ENCODE measurements at regions not wholly inside any gene's neighbourhood (a gene's known extent, or its start where the extent isn't known, plus 50 kb on each side); places are given as distances from the start of the nearest gene placed in this dataset.

DNA sequence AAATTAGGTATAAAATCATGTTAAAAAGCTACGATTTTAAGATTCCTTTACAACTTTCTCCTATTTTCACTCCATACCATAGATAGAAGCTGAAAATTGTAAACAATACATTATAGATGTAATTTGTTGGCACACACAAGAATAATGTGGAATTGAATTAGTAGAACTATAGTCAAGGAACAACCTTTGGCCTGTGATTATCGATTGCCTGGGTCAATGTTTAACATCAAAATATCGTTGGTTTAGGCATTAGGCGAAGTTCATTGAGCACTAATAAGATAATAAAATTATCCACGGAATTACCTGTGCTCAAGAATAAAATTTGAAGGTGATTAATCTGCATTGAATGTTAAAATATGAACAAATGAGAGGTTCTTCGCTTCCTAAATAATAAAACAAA, 455.1 kb upstream of the ZP4 start:
- Histone ChIP-seq H4K20me1 (replicated peaks; ENCODE audit: control insufficient read depth, insufficient read depth, low read length) (no peaks in the 10 kb centered on the region), H3K79me2 (ENCODE audit: control insufficient read depth, insufficient read depth, low read length) (no peaks in the 10 kb centered on the region), H3K9me3 (replicated peaks; ENCODE audit: control insufficient read depth, insufficient read depth, low read depth, low read length) (no peaks in the 10 kb centered on the region), H3K27me3 (ENCODE audit: control insufficient read depth in 2 of 2, insufficient read depth in 2 of 2, low read length in 2 of 2) (no peaks in the 10 kb centered on the region), H3K9me1 (ENCODE audit: control insufficient read depth, insufficient read depth, low read length) (no peaks in the 10 kb centered on the region), H3K27ac (ENCODE audit: extremely low read depth, low read depth, low read length) (no peak overlapping the region), H3K4me2 (ENCODE audit: insufficient read depth, low read length) (no peak overlapping the region), H3K9ac (ENCODE audit: insufficient read depth in 1 of 2, low read depth in 2 of 2, low read length in 2 of 2) (no peak overlapping the region), H3K36me3 (ENCODE audit: control insufficient read depth, insufficient read depth, low read length) (no peaks in the 10 kb centered on the region), H2AFZ (ENCODE audit: low read depth, low read length) (no peak overlapping the region), H3K4me3 (no peak overlapping the region), H3K4me1 (replicated peaks in 1 of 2; ENCODE audit: control insufficient read depth in 2 of 2, insufficient read depth in 2 of 2, low read length in 2 of 2) (no peaks in the 10 kb centered on the region)
- 0% methylated on average over 6 of the region's 6 CpGs for WGBS (ENCODE audit: insufficient coverage, low coverage, missing lambda C conversion rate)
- ATAC-seq (no peak), FAIRE-seq (no peak), DNase-seq (ENCODE audit: extremely low read depth in 1 of 4, low spot score in 3 of 4) (no peak)
- in situ Hi-C loops (cut with MboI) (no loop called here), intact Hi-C loops (cut with micrococcal nuclease) (no loop called here)
- CTCF ChIA-PET (ENCODE audit: low intra/inter-chr PET ratio), result no interaction called here
- no peak for TF ChIP-seq CAMTA2 (CRISPR knock-in tag; conservative IDR thresholded peaks at IDR 0.05)
- TF ChIP-seq MED1 (CRISPR knock-in tag; IDR thresholded peaks at IDR 0.05; ENCODE audit: borderline replicate concordance), result no peak
- TF ChIP-seq, protein P1, sequence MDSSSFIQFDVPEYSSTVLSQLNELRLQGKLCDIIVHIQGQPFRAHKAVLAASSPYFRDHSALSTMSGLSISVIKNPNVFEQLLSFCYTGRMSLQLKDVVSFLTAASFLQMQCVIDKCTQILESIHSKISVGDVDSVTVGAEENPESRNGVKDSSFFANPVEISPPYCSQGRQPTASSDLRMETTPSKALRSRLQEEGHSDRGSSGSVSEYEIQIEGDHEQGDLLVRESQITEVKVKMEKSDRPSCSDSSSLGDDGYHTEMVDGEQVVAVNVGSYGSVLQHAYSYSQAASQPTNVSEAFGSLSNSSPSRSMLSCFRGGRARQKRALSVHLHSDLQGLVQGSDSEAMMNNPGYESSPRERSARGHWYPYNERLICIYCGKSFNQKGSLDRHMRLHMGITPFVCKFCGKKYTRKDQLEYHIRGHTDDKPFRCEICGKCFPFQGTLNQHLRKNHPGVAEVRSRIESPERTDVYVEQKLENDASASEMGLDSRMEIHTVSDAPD (CRISPR knock-in tag; IDR thresholded peaks at IDR 0.05), result no peak
- no peak for TF ChIP-seq TAF15 (IDR thresholded peaks at IDR 0.05; ENCODE audit: low read depth, low read length)
- TF ChIP-seq MTA2 (IDR thresholded peaks at IDR 0.05; ENCODE audit: low read depth), result no peak
- TF ChIP-seq DNMT1 (IDR thresholded peaks at IDR 0.05), result no peak
- TF ChIP-seq GATAD2A (IDR thresholded peaks at IDR 0.05), result no peak
- TF ChIP-seq NR1H2 (CRISPR knock-in tag; IDR thresholded peaks at IDR 0.05), result no peak
- no peak for TF ChIP-seq POLR2AphosphoS5 (IDR thresholded peaks at IDR 0.05; ENCODE audit: control insufficient read depth, insufficient read depth, low read depth, low read length)
- TF ChIP-seq ZNF699 (CRISPR knock-in tag; IDR thresholded peaks at IDR 0.05; ENCODE audit: insufficient replicate concordance), result no peak
- TF ChIP-seq, protein P2, sequence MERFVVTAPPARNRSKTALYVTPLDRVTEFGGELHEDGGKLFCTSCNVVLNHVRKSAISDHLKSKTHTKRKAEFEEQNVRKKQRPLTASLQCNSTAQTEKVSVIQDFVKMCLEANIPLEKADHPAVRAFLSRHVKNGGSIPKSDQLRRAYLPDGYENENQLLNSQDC (CRISPR knock-in tag; IDR thresholded peaks at IDR 0.05), result no peak
- no peak for TF ChIP-seq KLF13 (tag; IDR thresholded peaks at IDR 0.05; ENCODE audit: borderline replicate concordance, low read depth)
- POLR2A ChIA-PET, result no interaction called here
- no TSS peak for BruUV-seq (replicated peaks)

Data from K562 (cell line).